ENCODE measurements at regions not wholly inside any gene's neighbourhood (a gene's known extent, or its start where the extent isn't known, plus 50 kb on each side); places are given as distances from the start of the nearest gene placed in this dataset.
A peak's percentile ranks its signal among the peaks of the same experiment; 100 is the strongest.

DNA sequence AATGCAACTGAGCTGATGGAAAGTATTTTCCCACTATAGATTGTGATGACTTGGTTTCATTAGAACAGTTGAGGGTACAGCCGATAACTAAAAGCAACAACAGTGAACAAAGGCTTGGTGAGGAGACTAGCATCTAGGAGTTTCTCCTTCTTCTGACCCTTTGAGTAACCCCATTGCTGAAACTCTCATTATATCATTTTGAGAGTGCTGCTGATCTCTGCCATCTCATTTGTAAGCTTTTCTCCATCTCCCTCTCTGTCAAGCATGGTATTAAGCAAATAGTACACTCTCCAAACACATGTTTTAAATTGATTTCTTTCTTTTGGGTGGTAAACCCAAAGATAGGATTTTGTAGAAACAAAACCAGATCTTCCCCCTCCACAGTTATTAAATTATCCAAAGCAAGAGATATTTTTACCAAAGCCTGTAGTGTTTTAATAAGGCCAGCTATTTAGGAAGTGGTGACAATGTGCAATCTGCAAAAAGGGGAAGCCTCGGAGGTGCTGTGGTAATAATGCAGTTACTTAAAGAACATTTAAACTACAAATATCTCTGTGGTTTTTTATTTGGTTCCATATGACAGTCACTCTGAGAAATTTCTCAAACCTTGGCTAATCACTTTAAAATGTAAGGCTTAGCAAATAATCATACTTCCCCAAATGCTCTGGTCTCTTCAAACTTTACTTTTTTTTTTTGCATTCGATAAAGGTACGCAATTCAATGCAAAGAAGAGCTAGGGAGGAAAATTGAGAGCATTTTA is 287.5 kb downstream of the HLX start:
- Histone ChIP-seq H3K4me1 (ENCODE audit: control insufficient read depth, extremely low read depth, insufficient read depth, low read length) (no peaks in the 10 kb centered on the region), H3K79me2 (ENCODE audit: control insufficient read depth, insufficient read depth, low read length) (no peaks in the 10 kb centered on the region), H3K4me3 (replicated peaks in 1 of 4; ENCODE audit: control extremely low read depth in 1 of 4, insufficient read depth in 1 of 4, low read depth in 3 of 4, low read length in 4 of 4) (no peak overlapping the region), H4K20me1 (ENCODE audit: control insufficient read depth, extremely low read depth, insufficient read depth, low read length) (no peaks in the 10 kb centered on the region), H3K4me2 (ENCODE audit: extremely low read depth, insufficient read depth, low read length) (no peak overlapping the region), H2AFZ (ENCODE audit: low read length) (no peak overlapping the region), H3K9me3 (ENCODE audit: control insufficient read depth, insufficient read depth, low read depth, low read length) (no peaks in the 10 kb centered on the region), H3K27me3 (ENCODE audit: control insufficient read depth, insufficient read depth, low read length) (no peaks in the 10 kb centered on the region), H3K27ac (ENCODE audit: insufficient read depth, low read length) (no peak overlapping the region), H3K36me3 (ENCODE audit: control insufficient read depth, insufficient read depth, low read length) (no peaks in the 10 kb centered on the region), H3K9ac (ENCODE audit: insufficient read depth, low read length) (no peak overlapping the region)
- DNase-seq (ENCODE audit: low read depth in 2 of 2): no peak
- no peak for TF ChIP-seq EZH2 (IDR thresholded peaks at IDR 0.05; ENCODE audit: low read length, missing control alignments)
- TF ChIP-seq, protein P1, sequence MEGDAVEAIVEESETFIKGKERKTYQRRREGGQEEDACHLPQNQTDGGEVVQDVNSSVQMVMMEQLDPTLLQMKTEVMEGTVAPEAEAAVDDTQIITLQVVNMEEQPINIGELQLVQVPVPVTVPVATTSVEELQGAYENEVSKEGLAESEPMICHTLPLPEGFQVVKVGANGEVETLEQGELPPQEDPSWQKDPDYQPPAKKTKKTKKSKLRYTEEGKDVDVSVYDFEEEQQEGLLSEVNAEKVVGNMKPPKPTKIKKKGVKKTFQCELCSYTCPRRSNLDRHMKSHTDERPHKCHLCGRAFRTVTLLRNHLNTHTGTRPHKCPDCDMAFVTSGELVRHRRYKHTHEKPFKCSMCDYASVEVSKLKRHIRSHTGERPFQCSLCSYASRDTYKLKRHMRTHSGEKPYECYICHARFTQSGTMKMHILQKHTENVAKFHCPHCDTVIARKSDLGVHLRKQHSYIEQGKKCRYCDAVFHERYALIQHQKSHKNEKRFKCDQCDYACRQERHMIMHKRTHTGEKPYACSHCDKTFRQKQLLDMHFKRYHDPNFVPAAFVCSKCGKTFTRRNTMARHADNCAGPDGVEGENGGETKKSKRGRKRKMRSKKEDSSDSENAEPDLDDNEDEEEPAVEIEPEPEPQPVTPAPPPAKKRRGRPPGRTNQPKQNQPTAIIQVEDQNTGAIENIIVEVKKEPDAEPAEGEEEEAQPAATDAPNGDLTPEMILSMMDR (conservative IDR thresholded peaks at IDR 0.05 in 1 of 2, IDR thresholded peaks at IDR 0.05 in 1 of 2; ENCODE audit: low read depth in 1 of 2, low read length in 2 of 2): no peak

DNA sequence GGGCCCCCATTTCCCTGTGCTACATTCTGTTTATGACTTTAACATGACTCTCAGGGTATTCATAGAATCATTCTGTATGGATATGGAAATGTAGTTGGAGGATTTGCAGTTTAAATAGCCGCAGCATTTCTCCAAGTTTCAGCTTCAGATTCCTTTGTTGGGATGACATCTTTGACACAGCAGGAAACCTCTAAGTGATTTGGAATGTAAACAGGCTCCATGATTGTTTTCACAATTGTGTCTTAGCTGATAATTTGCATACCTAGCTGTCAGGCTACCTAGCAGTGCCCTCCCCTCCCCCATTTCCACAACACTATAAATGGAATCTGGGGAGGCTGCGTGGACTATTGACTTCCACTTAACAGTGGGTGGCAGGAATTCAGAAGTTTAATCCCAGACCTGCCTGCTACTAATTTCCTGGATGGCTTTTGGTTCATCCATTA is 290.2 kb downstream of the HLX start:
- no peaks in the 10 kb centered on the region for H3K27me3 ChIP-seq (ENCODE audit: control insufficient read depth, insufficient read depth, low read length)
- no peaks in the 10 kb centered on the region for H3K9me3 ChIP-seq (ENCODE audit: control insufficient read depth, insufficient read depth, low read depth, low read length)
- no peaks in the 10 kb centered on the region for H3K36me3 ChIP-seq (ENCODE audit: control insufficient read depth, insufficient read depth, low read length)
- peak in 1 of 2 donors; percentile 94 for DNase-seq (ENCODE audit: low read depth in 2 of 2)
- H3K4me1 ChIP-seq (ENCODE audit: control insufficient read depth, extremely low read depth, insufficient read depth, low read length): no peaks in the 10 kb centered on the region
- H3K9ac ChIP-seq (ENCODE audit: insufficient read depth, low read length): no peak overlapping the region
- TF ChIP-seq, protein P1 (conservative IDR thresholded peaks at IDR 0.05 in 1 of 2, IDR thresholded peaks at IDR 0.05 in 1 of 2; ENCODE audit: low read depth in 1 of 2, low read length in 2 of 2): no peak
- no peak for TF ChIP-seq EZH2 (IDR thresholded peaks at IDR 0.05; ENCODE audit: low read length, missing control alignments)
- no peaks in the 10 kb centered on the region for H4K20me1 ChIP-seq (ENCODE audit: control insufficient read depth, extremely low read depth, insufficient read depth, low read length)
- no peak overlapping the region for H3K4me3 ChIP-seq (replicated peaks in 1 of 4; ENCODE audit: control extremely low read depth in 1 of 4, insufficient read depth in 1 of 4, low read depth in 3 of 4, low read length in 4 of 4)
- H3K79me2 ChIP-seq (ENCODE audit: control insufficient read depth, insufficient read depth, low read length): no peaks in the 10 kb centered on the region
- H3K4me2 ChIP-seq (ENCODE audit: extremely low read depth, insufficient read depth, low read length): no peak overlapping the region
- H2AFZ ChIP-seq (ENCODE audit: low read length): no peak overlapping the region
- H3K27ac ChIP-seq (ENCODE audit: insufficient read depth, low read length): no peak overlapping the region

DNA sequence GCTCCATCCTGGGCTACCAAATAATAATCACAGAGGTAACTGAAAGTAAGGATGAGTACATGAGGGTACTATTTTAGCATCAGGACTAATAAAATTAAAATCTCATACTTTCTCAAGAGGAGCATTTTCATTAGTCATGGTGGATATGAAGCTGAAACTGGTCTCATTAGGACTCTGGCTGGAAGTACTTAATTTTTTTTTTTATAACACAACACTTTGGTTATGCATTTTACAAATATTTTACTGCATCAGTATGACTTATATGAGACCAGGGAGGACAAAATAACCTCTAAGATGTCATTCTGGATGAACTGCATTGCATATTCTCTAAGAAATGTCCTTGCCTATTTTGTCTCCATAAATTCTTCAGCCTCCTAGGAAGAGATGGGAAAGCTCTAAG is 290.9 kb downstream of the HLX start:
- DNase-seq (ENCODE audit: low read depth in 2 of 2): peak in 1 of 2 donors; percentile 44
- no peak overlapping the region for H3K4me2 ChIP-seq (ENCODE audit: extremely low read depth, insufficient read depth, low read length)
- H3K4me3 ChIP-seq (replicated peaks in 1 of 4; ENCODE audit: control extremely low read depth in 1 of 4, insufficient read depth in 1 of 4, low read depth in 3 of 4, low read length in 4 of 4): no peak overlapping the region

More for the DNA sequence above, 290.9 kb downstream of the HLX start:
- Histone ChIP-seq H2AFZ (ENCODE audit: low read length) (no peak overlapping the region), H3K36me3 (ENCODE audit: control insufficient read depth, insufficient read depth, low read length) (no peaks in the 10 kb centered on the region), H3K9me3 (ENCODE audit: control insufficient read depth, insufficient read depth, low read depth, low read length) (no peaks in the 10 kb centered on the region), H3K27me3 (ENCODE audit: control insufficient read depth, insufficient read depth, low read length) (no peaks in the 10 kb centered on the region), H4K20me1 (ENCODE audit: control insufficient read depth, extremely low read depth, insufficient read depth, low read length) (no peaks in the 10 kb centered on the region), H3K9ac (ENCODE audit: insufficient read depth, low read length) (no peak overlapping the region), H3K79me2 (ENCODE audit: control insufficient read depth, insufficient read depth, low read length) (no peaks in the 10 kb centered on the region), H3K4me1 (ENCODE audit: control insufficient read depth, extremely low read depth, insufficient read depth, low read length) (no peaks in the 10 kb centered on the region), H3K27ac (ENCODE audit: insufficient read depth, low read length) (no peak overlapping the region)
- TF ChIP-seq, protein P1 (conservative IDR thresholded peaks at IDR 0.05 in 1 of 2, IDR thresholded peaks at IDR 0.05 in 1 of 2; ENCODE audit: low read depth in 1 of 2, low read length in 2 of 2): no peak
- TF ChIP-seq EZH2 (IDR thresholded peaks at IDR 0.05; ENCODE audit: low read length, missing control alignments): no peak
